NCI-H226 (cell line): ENCODE measurements at regions not wholly inside any gene's neighbourhood (a gene's known extent, or its start where the extent isn't known, plus 50 kb on each side); places are given as distances from the start of the nearest gene placed in this dataset.
"Not testable (repeated sequence)": the region's sequence is repeated elsewhere in the genome, so short reads cannot be mapped to it uniquely, and the experiment has no call there.

Source experiments
- DNase-seq: peaks from one replicate; pipeline ENCODE4 v3.0.0-alpha.2; 2015

- DNase-seq = not testable (repeated sequence)
Observed at GRCh38 chr2:91742973-91743490, 3051.6 kb downstream of the RPIA start.

- not testable (repeated sequence) for DNase-seq
Observed at GRCh38 chr2:91743910-91744309, 3052.4 kb downstream of the RPIA start.

DNA sequence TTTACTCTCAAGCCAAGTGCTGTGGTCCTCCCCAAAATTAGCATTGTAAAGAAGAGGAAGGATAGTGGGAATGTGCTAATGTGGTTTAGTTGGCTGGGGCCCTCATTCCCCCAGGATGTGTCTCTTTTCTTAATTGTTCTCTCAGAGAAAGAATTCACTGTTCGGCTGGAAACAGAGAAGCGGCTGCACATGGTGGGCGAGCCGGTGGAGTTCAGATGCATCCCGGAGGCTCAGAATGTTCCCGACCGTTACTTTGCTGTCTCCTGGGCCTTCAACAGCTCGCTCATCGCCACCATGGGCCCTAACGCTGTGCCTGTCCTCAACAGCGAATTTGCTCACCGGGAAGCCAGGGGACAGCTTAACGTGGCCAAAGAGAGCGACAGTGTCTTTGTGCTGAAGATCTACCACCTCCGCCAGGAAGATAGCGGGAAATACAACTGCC is 3053.2 kb downstream of the RPIA start:
- DNase-seq = not testable (repeated sequence)

- no peak for DNase-seq
Observed at GRCh38 chr2:91748902-91749301, 3057.4 kb downstream of the RPIA start.

DNA sequence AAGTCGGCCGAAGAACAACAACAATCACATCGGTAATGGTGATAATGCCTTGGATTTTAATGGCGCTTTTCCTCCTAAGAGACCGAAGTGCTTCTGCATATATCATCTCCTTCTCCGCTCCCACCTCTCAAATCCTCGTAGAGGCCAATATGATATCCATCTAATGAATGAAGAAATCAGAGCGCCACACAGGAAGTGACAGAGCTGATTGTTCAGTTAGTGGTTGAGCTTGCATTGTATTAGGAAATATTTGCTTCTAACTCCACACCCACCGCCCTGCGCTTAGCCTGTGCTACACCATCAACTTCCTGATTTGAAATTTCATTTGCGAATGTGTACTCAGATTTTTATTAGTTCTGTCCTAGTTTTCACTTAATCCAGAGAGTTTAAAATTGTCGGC is 3058.2 kb downstream of the RPIA start:
- DNase-seq = not testable (repeated sequence)

- not testable (repeated sequence) for DNase-seq
Observed at GRCh38 chr2:91759361-91759941, 3068.0 kb downstream of the RPIA start.

DNA sequence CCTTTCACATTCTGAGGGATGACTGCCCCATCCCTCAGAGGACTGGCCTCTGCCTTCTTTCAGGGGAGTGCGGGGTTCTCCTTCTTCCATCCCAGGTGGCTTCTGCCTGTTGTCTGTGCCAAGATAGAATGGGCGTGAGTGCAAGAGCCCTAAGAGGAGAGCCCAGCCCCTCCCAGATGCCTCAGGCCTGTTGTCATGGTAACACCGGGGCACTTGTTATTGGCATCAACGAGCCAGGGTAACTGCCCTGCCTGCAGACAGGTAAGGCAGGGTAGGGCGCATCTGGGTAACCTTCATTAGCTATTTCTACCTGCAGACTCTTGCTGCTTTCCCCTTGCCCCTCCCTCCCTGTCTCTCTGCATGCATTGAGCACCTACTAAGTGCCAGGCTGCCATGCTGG is 3069.2 kb downstream of the RPIA start:
- DNase-seq = not testable (repeated sequence)

DNA sequence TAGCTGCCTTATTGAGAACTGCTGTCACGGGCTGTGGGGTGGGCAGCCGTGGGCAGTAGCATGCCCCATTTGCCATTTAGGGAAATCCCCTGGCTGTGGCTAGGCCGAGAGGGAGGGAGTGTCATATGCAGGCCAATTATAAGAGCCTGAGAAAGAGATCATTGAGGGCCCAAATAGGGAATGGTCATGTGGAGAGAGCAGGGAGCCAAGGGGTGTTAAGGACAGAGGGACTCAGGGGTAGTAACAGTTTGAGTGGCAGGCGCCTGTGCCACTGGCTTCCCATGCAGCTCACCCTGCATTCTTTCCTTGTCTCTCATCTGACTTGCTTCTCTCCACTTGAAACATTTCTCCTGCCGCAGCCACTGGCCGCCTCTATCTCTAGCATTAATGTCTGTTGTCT is 3070.8 kb downstream of the RPIA start:
- DNase-seq = not testable (repeated sequence)

- not testable (repeated sequence) for DNase-seq
Observed at GRCh38 chr2:91763710-91764109, 3072.2 kb downstream of the RPIA start.

GRCh38 chr2:91764581-91765002 is 3073.1 kb downstream of the RPIA start:
- DNase-seq = not testable (repeated sequence)

- DNase-seq = not testable (repeated sequence)
Observed at GRCh38 chr2:91765018-91765754, 3073.7 kb downstream of the RPIA start.

DNA sequence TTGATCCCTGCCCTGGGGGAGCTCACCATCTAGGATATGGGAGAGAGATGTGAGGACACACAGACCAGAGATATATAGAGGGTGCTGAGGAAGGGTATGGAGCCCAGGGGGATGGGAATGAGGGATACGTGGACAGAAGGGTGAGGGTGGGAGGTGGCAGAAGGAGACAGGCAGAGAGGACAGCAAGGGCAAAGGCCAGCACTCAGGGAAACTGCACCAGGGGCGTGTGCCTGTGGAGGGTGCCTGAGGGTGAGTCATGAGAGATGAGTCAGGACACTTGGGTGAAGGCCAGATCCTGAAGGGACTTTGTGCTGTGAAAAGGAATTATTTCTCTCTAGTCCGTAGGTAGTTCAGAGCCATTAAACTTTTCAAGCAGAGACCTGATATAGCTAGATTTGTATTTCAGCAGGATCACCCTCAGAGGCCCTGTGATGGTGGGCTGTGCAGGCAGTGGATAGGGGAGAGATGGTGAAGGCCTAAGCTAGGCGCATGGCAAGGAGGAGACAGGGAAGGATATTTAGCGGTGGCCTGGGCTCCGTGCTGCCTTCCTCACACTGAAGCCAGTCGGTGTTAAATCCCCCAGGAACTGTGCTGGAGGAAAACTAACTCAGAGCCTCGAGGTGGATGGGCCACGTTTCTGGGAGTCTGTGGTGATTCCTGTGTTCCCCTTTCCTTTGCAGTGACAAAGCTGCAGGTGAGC is 3075.0 kb downstream of the RPIA start:
- DNase-seq = peak; percentile 53

- DNase-seq = not testable (repeated sequence)
Observed at GRCh38 chr2:91768301-91768700, 3076.8 kb downstream of the RPIA start.

DNA sequence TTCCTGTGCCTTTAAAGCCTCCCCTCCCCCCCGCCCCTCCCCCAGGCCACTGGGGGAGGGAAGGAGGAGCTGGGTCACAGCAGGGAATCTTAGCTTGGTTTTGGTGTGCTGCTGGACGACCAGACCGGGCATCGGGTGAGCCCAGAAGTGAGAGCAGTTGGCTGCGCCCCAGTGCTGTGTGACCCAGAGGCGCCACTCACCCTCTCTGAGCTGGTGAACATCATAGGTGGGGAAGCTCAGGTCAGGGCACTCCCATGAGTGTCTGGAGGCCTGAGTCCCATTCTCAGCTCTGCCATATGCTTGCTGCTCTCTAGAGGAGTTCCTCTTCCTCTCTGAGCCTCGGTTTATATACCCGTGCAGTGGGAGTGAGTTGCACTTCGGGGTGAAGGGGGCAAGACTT is 3077.5 kb downstream of the RPIA start:
- DNase-seq = not testable (repeated sequence)

- DNase-seq = not testable (repeated sequence)
Observed at GRCh38 chr2:91770046-91770575, 3078.6 kb downstream of the RPIA start.

GRCh38 chr2:91771604-91772003 is 3080.1 kb downstream of the RPIA start:
- DNase-seq = not testable (repeated sequence)

- DNase-seq = not testable (repeated sequence)
Observed at GRCh38 chr2:91772240-91772937, 3080.9 kb downstream of the RPIA start.

DNA sequence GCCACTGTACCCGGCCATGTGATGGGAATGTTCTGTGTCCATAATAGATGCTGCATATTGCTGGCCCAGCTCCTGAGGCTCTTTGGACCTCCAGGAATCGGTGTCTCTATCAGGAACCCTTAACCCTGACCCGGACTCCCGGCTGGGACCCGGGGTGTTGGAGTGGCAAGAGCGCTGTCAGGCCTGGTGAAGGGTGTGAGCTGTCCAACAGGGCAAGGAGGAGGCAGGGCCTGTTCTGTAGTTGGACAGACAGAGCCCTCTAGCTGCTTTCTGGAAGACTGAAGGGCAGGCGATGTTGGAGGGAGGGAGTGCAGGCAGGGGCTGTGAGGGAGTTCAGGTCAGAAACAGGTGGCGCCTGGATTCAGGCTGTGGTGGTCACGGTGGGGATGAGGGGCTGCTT is 3082.3 kb downstream of the RPIA start:
- not testable (repeated sequence) for DNase-seq

DNA sequence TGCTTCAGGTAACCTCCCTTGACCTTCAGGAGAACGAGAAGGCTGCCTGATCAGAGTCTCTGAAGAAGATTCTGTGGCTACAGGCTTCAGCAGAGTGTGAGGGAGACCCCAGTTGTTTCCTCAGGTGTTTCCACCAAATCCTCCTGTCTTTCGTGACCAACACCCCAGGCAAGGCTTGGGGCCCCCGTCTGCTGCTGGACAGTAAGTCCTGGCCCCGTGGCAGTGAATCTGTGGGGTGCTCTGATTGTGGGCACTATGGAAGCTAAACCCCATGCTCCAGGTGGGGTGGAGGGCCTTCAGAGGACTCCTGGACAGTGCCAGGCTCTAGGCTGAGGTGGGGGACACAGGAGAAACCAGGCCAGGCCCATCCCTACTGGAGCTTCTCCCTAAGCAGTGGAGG is 3083.7 kb downstream of the RPIA start:
- not testable (repeated sequence) for DNase-seq

DNA sequence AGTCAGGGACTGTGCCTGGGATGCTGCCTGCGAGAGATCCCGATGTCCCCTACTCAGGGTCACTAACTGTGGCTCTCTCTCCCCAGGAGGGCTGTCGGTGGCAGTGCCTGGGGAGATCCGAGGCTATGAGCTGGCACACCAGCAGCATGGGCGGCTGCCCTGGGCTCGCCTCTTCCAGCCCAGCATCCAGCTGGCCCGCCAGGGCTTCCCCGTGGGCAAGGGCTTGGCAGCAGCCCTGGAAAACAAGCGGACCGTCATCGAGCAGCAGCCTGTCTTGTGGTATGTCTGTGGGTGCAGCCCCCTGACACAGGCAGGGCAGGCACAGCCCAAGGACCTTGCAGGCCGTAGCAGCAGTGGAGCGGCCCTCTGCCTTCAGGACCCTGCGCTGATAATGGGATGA is 3088.9 kb downstream of the RPIA start:
- not testable (repeated sequence) for DNase-seq

DNA sequence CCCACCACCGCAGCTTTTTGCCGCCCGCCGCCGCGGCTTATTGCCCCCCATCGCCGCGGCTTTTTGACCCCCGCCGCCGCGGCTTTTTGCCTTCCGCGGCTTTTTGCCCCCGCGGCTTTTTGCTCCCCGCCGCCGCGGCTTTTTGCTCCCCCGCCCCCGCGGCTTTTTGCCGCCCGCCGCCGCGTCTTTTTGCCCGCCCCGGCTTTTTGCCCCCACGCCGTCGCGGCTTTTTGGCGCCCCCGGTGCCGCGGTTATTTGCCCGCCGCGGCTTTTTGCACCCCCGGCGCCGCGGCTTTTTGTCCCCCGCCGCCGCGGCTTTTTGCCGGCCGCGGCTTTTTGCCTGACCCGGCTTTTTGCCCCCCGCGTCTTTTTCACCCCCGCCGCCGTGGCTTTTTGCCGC is 3061.8 kb upstream of the TEKT4 start:
- not testable (repeated sequence) for DNase-seq
